ENCODE measurements at regions not wholly inside any gene's neighbourhood (a gene's known extent, or its start where the extent isn't known, plus 50 kb on each side); places are given as distances from the start of the nearest gene placed in this dataset.

DNA sequence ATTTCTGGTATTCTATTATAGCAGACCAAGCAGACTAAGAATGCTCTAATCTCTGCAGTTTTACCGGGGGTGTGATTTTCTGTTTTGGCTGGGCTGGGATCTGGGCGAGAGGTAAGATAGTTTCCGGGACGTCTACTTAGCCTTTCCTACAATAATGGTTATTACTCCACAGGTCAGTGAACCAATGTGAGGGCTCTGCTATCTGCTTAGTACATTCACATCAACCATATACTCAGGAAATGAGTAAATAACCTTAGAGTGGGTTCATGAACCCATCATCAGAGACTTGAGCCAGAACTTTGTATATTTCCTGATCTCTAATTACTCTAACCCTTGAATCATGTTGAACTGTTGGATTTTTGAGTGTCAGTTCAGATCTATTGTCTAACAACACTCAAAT lies 90.1 kb upstream of the NOL4 start:
- TF ChIP-seq POLR2A (IDR thresholded peaks at IDR 0.05; ENCODE audit: low read depth, low read length) (no peak), POLR2AphosphoS5 (IDR thresholded peaks at IDR 0.05; ENCODE audit: low read depth, low read length) (no peak), TAF1 (IDR thresholded peaks at IDR 0.05; ENCODE audit: low read depth, low read length) (no peak), SPI1 (IDR thresholded peaks at IDR 0.05; ENCODE audit: low read depth, low read length) (no peak), PAX5 (IDR thresholded peaks at IDR 0.05; ENCODE audit: insufficient read depth, low read length, severe bottlenecking) (no peak), POU2F2 (IDR thresholded peaks at IDR 0.05; ENCODE audit: low read depth, low read length) (no peak)

All from GM12891 (cell line).